Upper lobe of left lung (tissue), 6 donors: ENCODE measurements at regions not wholly inside any gene's neighbourhood (a gene's known extent, or its start where the extent isn't known, plus 50 kb on each side); places are given as distances from the start of the nearest gene placed in this dataset.
"Not testable (repeated sequence)": the region's sequence is repeated elsewhere in the genome, so short reads cannot be mapped to it uniquely, and the experiment has no call there.

Source experiments
- ATAC-seq, 2 donors: fragments of 200-7000 bp; cut with Tn5 transposase; one replicate each; pipeline ENCODE4 v1.9.1; 2022; ENCODE audit warnings: mild to moderate bottlenecking in 2 of 2, moderate library complexity in 2 of 2; ENCODE audit not compliant: low FRiP score in 2 of 2
- DNase-seq, 2 donors: peaks; one replicate each; pipeline ENCODE4 v3.0.0-alpha.2; 2019 to 2020
- H3K27ac ChIP-seq, 4 donors: fragments of 200-600 bp; sonication (generic); one replicate each; pipeline ENCODE4 v1.5.1; 2016 to 2019
- H3K27me3 ChIP-seq, 4 donors: fragments of 200-600 bp; sonication (generic); one replicate each; pipeline ENCODE4 v1.5.1; 2017 to 2019
- H3K36me3 ChIP-seq, 4 donors: fragments of 200-600 bp; sonication (generic); one replicate each; pipeline ENCODE4 v1.5.1; 2016 to 2019
- H3K4me1 ChIP-seq, 4 donors: fragments of 200-600 bp; sonication (generic); one replicate each; pipeline ENCODE4 v1.5.1; 2018 to 2019
- H3K4me3 ChIP-seq, 4 donors: fragments of 200-600 bp; sonication (generic); one replicate each; pipeline ENCODE4 v1.5.1; 2017 to 2019; ENCODE audit warnings: mild to moderate bottlenecking in 2 of 4, moderate library complexity in 1 of 4
- H3K9me3 ChIP-seq, 4 donors: fragments of 200-600 bp; sonication (generic); one replicate each; pipeline ENCODE4 v1.5.1; 2018 to 2019
- CTCF ChIP-seq, 6 experiments: fragments of 450-650 bp in 4 of 6; fragments of 200-600 bp in 2 of 6; sonication (generic) in 2 of 6; IDR thresholded peaks; one replicate each; pipeline ENCODE4 v1.5.1; 2016 to 2019; ENCODE audit warnings: antibody characterized with exemption in 6 of 6
- EP300 ChIP-seq, 4 donors: sonication (generic); formaldehyde crosslinking; IDR thresholded peaks; one replicate each; pipeline ENCODE4 v1.5.1; 2017; ENCODE audit warnings: antibody characterized with exemption in 4 of 4, control low read depth in 2 of 4
- POLR2A ChIP-seq, 4 donors: fragments of 450-650 bp; IDR thresholded peaks; one replicate each; pipeline ENCODE4 v1.5.1; 2016 to 2017; ENCODE audit warnings: antibody characterized with exemption in 4 of 4, mild to moderate bottlenecking in 2 of 4
- POLR2AphosphoS5 ChIP-seq, 2 donors: sonication (generic); formaldehyde crosslinking; IDR thresholded peaks; one replicate each; pipeline ENCODE4 v1.5.1; 2017; ENCODE audit warnings: antibody characterized with exemption in 2 of 2
- WGBS, 2 donors: methylation state at CpG; one replicate each; pipeline ENCODE4 v1.1.5; 2017 to 2018; 5-methylcytosine and 5-hydroxymethylcytosine counted together
- donor health status: DM: no; HTN: no; CAD: no; lungs with moderate emphysema.
- donor health status: DM: no; HTN: yes; CAD: no; lungs with severe emphysema.

GRCh38 chr11:70900540-70900939 lies 351.8 kb downstream of the SHANK2 start:
- no peak overlapping the region for H3K27ac ChIP-seq
- H3K4me3 ChIP-seq: no peak overlapping the region
- H3K9me3 ChIP-seq: peaks cover 0 to 12% (median 7%) of the 10 kb centered on the region in 4 donors
- WGBS, 2 donors: 75 to 91% methylated on average over 4 of the region's 4 CpGs
- peaks cover 0 to 3% (median 2%) of the 10 kb centered on the region in 4 donors for H3K4me1 ChIP-seq
- no peaks in the 10 kb centered on the region for H3K27me3 ChIP-seq
- no peaks in the 10 kb centered on the region for H3K36me3 ChIP-seq
- TF ChIP-seq CTCF (IDR thresholded peaks at IDR 0.05) (no peak), POLR2AphosphoS5 (IDR thresholded peaks at IDR 0.05) (no peak), POLR2A (IDR thresholded peaks at IDR 0.05) (no peak), EP300 (IDR thresholded peaks at IDR 0.05) (no peak)
- DNase-seq (no peak), ATAC-seq (no peak)

- peak in 1 of 2 donors; percentile 61 for DNase-seq
- no peak overlapping the region for H3K4me3 ChIP-seq
- no peak for ATAC-seq
- TF ChIP-seq EP300 (IDR thresholded peaks at IDR 0.05) (no peak), POLR2A (IDR thresholded peaks at IDR 0.05) (no peak), CTCF (IDR thresholded peaks at IDR 0.05) (no peak), POLR2AphosphoS5 (IDR thresholded peaks at IDR 0.05) (no peak)
- 51 to 64% methylated on average over 5 to 15 of the region's 15 CpGs for WGBS, 2 donors
- H3K27me3 ChIP-seq: no peaks in the 10 kb centered on the region
- peaks cover 0 to 3% (median 2%) of the 10 kb centered on the region in 4 donors for H3K4me1 ChIP-seq
- no peak overlapping the region for H3K27ac ChIP-seq
- peaks cover 0 to 7% (median 5%) of the 10 kb centered on the region in 4 donors for H3K9me3 ChIP-seq
- H3K36me3 ChIP-seq: no peaks in the 10 kb centered on the region
Observed at GRCh38 chr11:70901951-70902521, 350.3 kb downstream of the SHANK2 start.

GRCh38 chr11:70903229-70903628 lies 349.1 kb downstream of the SHANK2 start:
- ATAC-seq: not testable (repeated sequence)

GRCh38 chr11:70906101-70906500 lies 346.3 kb downstream of the SHANK2 start:
- H3K9me3 ChIP-seq: no peaks in the 10 kb centered on the region
- no peak for ATAC-seq
- peaks cover 0 to 3% (median 2%) of the 10 kb centered on the region in 4 donors for H3K4me1 ChIP-seq
- no peak overlapping the region for H3K4me3 ChIP-seq
- H3K36me3 ChIP-seq: no peaks in the 10 kb centered on the region
- no peaks in the 10 kb centered on the region for H3K27me3 ChIP-seq
- no peak for DNase-seq
- WGBS, 2 donors: 87 to 91% methylated on average over 7 to 10 of the region's 12 CpGs
- TF ChIP-seq CTCF (IDR thresholded peaks at IDR 0.05): no peak
- no peak for TF ChIP-seq EP300 (IDR thresholded peaks at IDR 0.05)
- no peak for TF ChIP-seq POLR2AphosphoS5 (IDR thresholded peaks at IDR 0.05)
- no peak for TF ChIP-seq POLR2A (IDR thresholded peaks at IDR 0.05)
- no peak overlapping the region for H3K27ac ChIP-seq

More at GRCh38 chr11:70903229-70903628, 349.1 kb downstream of the SHANK2 start:
- not testable (repeated sequence) for H3K9me3 ChIP-seq, H3K4me1 ChIP-seq, H3K27ac ChIP-seq, H3K4me3 ChIP-seq, DNase-seq, H3K36me3 ChIP-seq, H3K27me3 ChIP-seq
- 93 to 94% methylated on average over 8 of the region's 8 CpGs for WGBS, 2 donors

GRCh38 chr11:70908223-70908622 lies 344.2 kb downstream of the SHANK2 start:
- ATAC-seq: no peak
- no peak for DNase-seq
- Histone ChIP-seq H3K4me3 (no peak overlapping the region), H3K4me1 (no peaks in the 10 kb centered on the region), H3K27ac (no peak overlapping the region), H3K36me3 (no peaks in the 10 kb centered on the region), H3K27me3 (no peaks in the 10 kb centered on the region), H3K9me3 (no peaks in the 10 kb centered on the region)
- WGBS, 2 donors: 67 to 68% methylated on average over 7 to 9 of the region's 9 CpGs
- TF ChIP-seq EP300 (IDR thresholded peaks at IDR 0.05) (no peak), CTCF (IDR thresholded peaks at IDR 0.05) (no peak), POLR2AphosphoS5 (IDR thresholded peaks at IDR 0.05) (no peak), POLR2A (IDR thresholded peaks at IDR 0.05) (no peak)
